WERI-Rb-1 (cell line): ENCODE measurements at regions not wholly inside any gene's neighbourhood (a gene's known extent, or its start where the extent isn't known, plus 50 kb on each side); places are given as distances from the start of the nearest gene placed in this dataset.

Experiments used
- DNase-seq: peaks from one replicate; pipeline ENCODE4 v3.0.0-alpha.2; 2020
- H3K27ac ChIP-seq: fragments of 250-450 bp; sonication (Bioruptor Pico); 2 replicates; pipeline ENCODE4 v1.5.1; 2020; ENCODE audit warnings: mild to moderate bottlenecking, moderate library complexity
- H3K27me3 ChIP-seq: fragments of 250-450 bp; sonication (Bioruptor Pico); 2 replicates; pipeline ENCODE4 v1.5.1; 2021; ENCODE audit warnings: mild to moderate bottlenecking, low read depth, moderate library complexity; ENCODE audit not compliant: insufficient read depth, severe bottlenecking
- H3K36me3 ChIP-seq: fragments of 250-450 bp; sonication (Bioruptor Pico); 2 replicates; pipeline ENCODE4 v1.5.1; 2020; ENCODE audit warnings: mild to moderate bottlenecking, moderate library complexity
- H3K4me3 ChIP-seq: 2 replicates; pipeline ENCODE4 v1.5.1; 2011; ENCODE audit warnings: low read depth, mild to moderate bottlenecking, control low read depth, low read length
- H3K9me3 ChIP-seq: fragments of 250-450 bp; sonication (Bioruptor Pico); 2 replicates; pipeline ENCODE4 v1.5.1; 2021; ENCODE audit warnings: mild to moderate bottlenecking, moderate library complexity; ENCODE audit not compliant: severe bottlenecking
- TF ChIP-seq, protein P1 (sequence below): IDR thresholded peaks from 2 replicates; pipeline ENCODE4 v1.5.1; 2011; ENCODE audit warnings: low read depth, mild to moderate bottlenecking, control low read depth, inconsistent platforms, low read length

DNA sequence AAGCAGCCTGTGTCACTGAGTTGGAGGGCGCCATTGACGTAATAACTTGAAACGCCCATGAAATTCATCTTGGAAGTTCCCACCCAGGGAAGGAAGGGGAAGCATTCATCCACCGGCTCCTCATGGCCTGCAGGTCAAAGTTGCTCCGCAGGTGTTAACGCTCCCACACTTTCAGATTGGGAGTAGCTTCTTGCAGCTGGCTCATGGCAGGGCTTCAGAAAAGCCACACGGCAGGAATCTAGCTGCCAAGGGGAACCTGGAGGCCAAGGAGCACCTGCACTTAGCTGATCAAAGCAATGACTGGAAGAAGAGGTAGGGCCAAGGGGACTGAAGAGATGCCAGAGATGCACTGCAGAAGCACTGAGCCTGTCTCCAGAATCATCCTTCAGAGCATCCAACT is 203.2 kb downstream of the ARHGAP12 start:
- DNase-seq = no peak
- Histone ChIP-seq H3K9me3 (no peaks in the 10 kb centered on the region), H3K27me3 (no peaks in the 10 kb centered on the region), H3K36me3 (no peaks in the 10 kb centered on the region), H3K4me3 (no peak overlapping the region), H3K27ac (no peak overlapping the region)
- TF ChIP-seq, protein P1, sequence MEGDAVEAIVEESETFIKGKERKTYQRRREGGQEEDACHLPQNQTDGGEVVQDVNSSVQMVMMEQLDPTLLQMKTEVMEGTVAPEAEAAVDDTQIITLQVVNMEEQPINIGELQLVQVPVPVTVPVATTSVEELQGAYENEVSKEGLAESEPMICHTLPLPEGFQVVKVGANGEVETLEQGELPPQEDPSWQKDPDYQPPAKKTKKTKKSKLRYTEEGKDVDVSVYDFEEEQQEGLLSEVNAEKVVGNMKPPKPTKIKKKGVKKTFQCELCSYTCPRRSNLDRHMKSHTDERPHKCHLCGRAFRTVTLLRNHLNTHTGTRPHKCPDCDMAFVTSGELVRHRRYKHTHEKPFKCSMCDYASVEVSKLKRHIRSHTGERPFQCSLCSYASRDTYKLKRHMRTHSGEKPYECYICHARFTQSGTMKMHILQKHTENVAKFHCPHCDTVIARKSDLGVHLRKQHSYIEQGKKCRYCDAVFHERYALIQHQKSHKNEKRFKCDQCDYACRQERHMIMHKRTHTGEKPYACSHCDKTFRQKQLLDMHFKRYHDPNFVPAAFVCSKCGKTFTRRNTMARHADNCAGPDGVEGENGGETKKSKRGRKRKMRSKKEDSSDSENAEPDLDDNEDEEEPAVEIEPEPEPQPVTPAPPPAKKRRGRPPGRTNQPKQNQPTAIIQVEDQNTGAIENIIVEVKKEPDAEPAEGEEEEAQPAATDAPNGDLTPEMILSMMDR = no peak

DNA sequence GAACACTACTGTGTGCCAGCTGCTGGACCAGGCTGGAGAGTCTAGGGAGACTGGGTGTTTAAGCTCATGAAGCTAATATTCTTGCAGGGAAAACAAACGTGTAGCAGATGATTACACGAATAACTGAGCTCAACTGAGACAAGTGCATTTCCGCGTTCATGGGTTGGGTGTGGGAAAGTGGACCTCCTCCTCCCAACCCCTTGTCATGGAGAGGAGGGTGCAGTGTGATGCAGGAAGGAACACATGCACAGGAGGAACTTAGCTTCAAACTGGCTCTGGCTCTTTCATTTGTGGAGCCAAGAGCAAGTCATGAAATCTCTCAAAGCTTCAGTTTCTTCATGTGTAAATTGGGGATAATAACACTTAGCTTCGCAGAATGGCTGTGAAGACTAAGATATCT is 204.3 kb downstream of the ARHGAP12 start:
- Histone ChIP-seq H3K27me3 (no peaks in the 10 kb centered on the region), H3K4me3 (no peak overlapping the region), H3K36me3 (no peaks in the 10 kb centered on the region), H3K27ac (no peak overlapping the region), H3K9me3 (no peaks in the 10 kb centered on the region)
- DNase-seq = no peak
- TF ChIP-seq, protein P1 = no peak

DNA sequence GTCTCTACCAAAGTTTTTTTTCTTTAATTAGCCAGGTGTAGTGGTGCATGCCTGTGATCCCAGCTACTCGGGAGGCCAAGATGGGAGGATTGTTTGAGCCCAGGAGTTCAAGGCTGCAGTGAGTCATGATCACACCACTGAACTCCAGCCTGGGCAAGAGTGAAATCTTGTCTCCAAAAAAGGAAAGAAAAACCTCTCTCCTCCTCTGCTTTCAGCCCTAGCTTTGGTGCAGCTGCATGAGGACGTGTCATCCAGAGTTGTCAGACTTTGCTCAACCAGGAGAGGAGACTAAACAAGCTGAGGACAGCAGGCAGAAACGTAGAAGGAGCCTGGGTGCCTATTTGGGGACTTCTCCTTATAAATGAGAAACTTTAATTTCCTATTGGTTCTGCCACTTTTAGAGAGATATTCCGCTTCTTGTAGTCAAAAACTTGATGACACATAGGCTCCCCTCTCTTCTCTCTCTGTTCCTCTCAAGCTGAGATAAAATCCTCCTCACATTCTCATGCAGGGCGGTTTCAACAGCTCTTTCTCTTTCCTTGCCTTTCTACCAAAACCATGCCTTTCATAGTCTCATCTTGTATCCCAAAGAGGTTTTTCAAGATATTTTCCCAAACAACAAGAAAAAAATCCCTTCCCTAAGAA is 205.4 kb downstream of the ARHGAP12 start:
- TF ChIP-seq, protein P1 = no peak
- Histone ChIP-seq H3K27me3 (no peaks in the 10 kb centered on the region), H3K27ac (no peak overlapping the region), H3K36me3 (no peaks in the 10 kb centered on the region), H3K4me3 (no peak overlapping the region), H3K9me3 (no peaks in the 10 kb centered on the region)
- DNase-seq = no peak

DNA sequence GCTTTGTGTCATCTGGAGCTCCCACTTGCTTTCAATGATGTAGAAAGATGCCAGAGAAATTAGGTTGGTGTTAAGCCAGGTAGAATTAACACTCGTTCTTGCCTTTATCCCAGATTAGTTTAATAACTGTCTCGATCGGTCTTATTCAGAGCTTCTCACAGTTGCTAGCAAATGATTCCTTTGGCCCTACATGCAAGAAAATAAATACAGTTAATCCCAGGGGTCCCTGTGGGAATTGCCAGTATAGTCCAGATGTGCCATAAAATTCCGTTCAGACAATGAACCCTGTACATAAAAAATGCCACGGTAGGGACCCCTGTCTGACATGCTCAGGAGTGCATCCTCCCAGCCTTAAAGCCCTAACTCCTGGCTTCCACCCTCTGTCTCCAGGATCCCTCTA is 207.5 kb downstream of the ARHGAP12 start:
- Histone ChIP-seq H3K36me3 (no peaks in the 10 kb centered on the region), H3K27ac (no peak overlapping the region), H3K27me3 (no peaks in the 10 kb centered on the region), H3K9me3 (no peaks in the 10 kb centered on the region), H3K4me3 (no peak overlapping the region)
- TF ChIP-seq, protein P1 = no peak
- no peak for DNase-seq

DNA sequence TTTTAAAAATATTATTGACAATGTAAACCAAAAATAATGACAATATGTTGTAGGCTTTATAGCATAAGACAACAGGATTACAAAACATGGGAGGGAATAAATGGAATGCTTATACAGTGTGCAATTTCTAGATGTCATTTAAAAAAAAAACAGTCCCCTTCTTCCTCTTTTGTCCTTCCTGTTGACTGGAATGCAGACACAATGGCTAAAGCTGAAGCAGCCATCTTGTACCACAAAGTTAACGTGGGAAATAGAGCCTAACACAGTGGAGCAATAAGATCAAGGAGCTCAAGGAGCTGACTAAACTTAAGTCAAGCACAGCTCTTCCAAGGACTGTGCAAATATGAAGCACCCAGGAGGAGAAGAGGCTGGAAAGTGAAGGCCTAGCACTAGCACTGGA is 208.1 kb downstream of the ARHGAP12 start:
- no peak for DNase-seq
- Histone ChIP-seq H3K9me3 (no peaks in the 10 kb centered on the region), H3K27me3 (no peaks in the 10 kb centered on the region), H3K36me3 (no peaks in the 10 kb centered on the region), H3K27ac (no peak overlapping the region), H3K4me3 (no peak overlapping the region)
- TF ChIP-seq, protein P1 = no peak

DNA sequence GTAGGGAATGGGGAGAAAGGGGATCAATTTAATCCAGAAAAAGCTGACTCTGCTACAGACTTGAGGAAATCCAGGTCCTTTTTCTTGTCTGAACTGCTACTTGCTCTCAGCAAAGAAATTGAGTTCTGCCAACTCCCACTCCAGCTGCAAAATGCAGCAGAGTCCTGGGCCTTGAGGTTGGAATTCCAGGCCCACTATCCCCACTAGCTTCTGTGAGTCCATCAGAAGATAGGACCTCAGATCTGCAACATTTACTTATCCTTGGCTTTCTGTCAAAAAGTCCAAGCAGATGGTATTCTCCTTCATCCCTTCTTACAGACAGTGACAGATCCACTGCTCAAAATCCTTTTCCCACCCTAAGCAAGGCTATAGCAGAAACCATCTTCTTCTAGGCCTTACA is 219.2 kb downstream of the ARHGAP12 start:
- DNase-seq = no peak
- H3K27me3 ChIP-seq = no peaks in the 10 kb centered on the region
- no peak overlapping the region for H3K4me3 ChIP-seq
- TF ChIP-seq, protein P1 = no peak
- no peaks in the 10 kb centered on the region for H3K36me3 ChIP-seq
- no peaks in the 10 kb centered on the region for H3K9me3 ChIP-seq
- H3K27ac ChIP-seq = peak overlapping the region; percentile 74
